Left lung (tissue), 4 donors: ENCODE measurements at regions not wholly inside any gene's neighbourhood (a gene's known extent, or its start where the extent isn't known, plus 50 kb on each side); places are given as distances from the start of the nearest gene placed in this dataset.

Source experiments
- ATAC-seq: fragments of 200-7000 bp; cut with Tn5 transposase; one replicate; pipeline ENCODE4 v1.9.1; 2020; ENCODE audit warnings: moderate library complexity
- DNase-seq, 4 donors: peaks; one replicate each; pipeline ENCODE4 v3.0.0-alpha.2; 2013 to 2020
- H3K27ac ChIP-seq, 2 donors: fragments of 200-600 bp; sonication (generic) in 1 of 2; one replicate each; pipeline versions ENCODE4 v1.5.0 to v1.8.0; 2020 to 2021
- H3K27me3 ChIP-seq, 2 donors: fragments of 200-600 bp; sonication (generic) in 1 of 2; one replicate each; pipeline versions ENCODE4 v1.5.0 to v1.8.0; 2020 to 2021
- H3K36me3 ChIP-seq, 2 donors: fragments of 200-600 bp; sonication (generic) in 1 of 2; one replicate each; pipeline versions ENCODE4 v1.5.0 to v1.8.0; 2020 to 2021
- H3K4me1 ChIP-seq, 2 donors: fragments of 200-600 bp; one replicate each; pipeline ENCODE4 v1.8.0; 2021
- H3K4me3 ChIP-seq, 2 donors: fragments of 200-600 bp; sonication (generic) in 1 of 2; one replicate each; pipeline versions ENCODE4 v1.5.0 to v1.8.0; 2020 to 2021; ENCODE audit warnings: mild to moderate bottlenecking in 1 of 2
- H3K9me3 ChIP-seq, 2 donors: fragments of 200-600 bp; sonication (generic) in 1 of 2; one replicate each; pipeline versions ENCODE4 v1.5.0 to v1.8.0; 2020 to 2021
- CTCF ChIP-seq, 2 donors: fragments of 200-600 bp; sonication (generic) in 1 of 2; IDR thresholded peaks; one replicate each; pipeline versions ENCODE4 v1.5.0 to v1.8.0; 2021; ENCODE audit warnings: antibody characterized with exemption in 2 of 2
- intact Hi-C, 2 donors: fragments of 100-400 bp; cut with DNase I; formaldehyde crosslinking; loops; one replicate each; pipeline versions ENCODE4 v1.11.2 to v1.14.2; 2022
- donor health status: DM: no; HTN: yes; CAD: no.
- donor health status: DM: no; HTN: no; CAD: no.

GRCh38 chr1:79815115-79815514, 808.6 kb upstream of the ADGRL4 start:
- Histone ChIP-seq H3K27ac (no peak overlapping the region), H3K4me3 (no peak overlapping the region), H3K36me3 (no peaks in the 10 kb centered on the region), H3K4me1 (no peaks in the 10 kb centered on the region), H3K27me3 (no peaks in the 10 kb centered on the region), H3K9me3 (peaks cover 0 to 2% of the 10 kb centered on the region in 2 donors)
- ATAC-seq (no peak), DNase-seq (no peak)
- TF ChIP-seq CTCF (IDR thresholded peaks at IDR 0.05) = no peak
- intact Hi-C loops = no loop called here

DNA sequence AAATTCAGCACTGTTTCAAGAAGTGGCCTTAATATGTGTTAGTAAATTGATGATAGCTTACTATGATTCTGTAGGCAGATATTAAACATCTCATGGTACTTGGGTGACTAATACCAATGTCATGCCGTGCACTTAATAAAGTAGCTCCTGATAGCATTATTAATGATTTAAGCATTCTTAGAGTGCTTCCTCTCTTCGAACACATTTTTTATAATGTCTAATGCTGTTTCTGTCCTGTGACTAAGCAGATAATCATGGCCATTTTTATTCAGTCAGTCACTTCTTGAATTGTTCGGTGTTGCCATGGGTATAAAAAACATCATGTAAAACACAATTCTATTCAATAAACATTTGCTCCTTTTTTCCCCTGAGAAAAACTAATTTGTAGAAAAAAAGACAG, 804.6 kb upstream of the ADGRL4 start:
- no peaks in the 10 kb centered on the region for H3K27me3 ChIP-seq
- H3K4me3 ChIP-seq = no peak overlapping the region
- H3K27ac ChIP-seq = no peak overlapping the region
- TF ChIP-seq CTCF (IDR thresholded peaks at IDR 0.05) = no peak
- H3K4me1 ChIP-seq = no peaks in the 10 kb centered on the region
- intact Hi-C loops = no loop called here
- ATAC-seq = no peak
- H3K9me3 ChIP-seq = peaks cover 0 to 14% of the 10 kb centered on the region in 2 donors
- H3K36me3 ChIP-seq = no peaks in the 10 kb centered on the region
- DNase-seq = no peak

- no peak for ATAC-seq
- H3K4me1 ChIP-seq = no peaks in the 10 kb centered on the region
- no peak overlapping the region for H3K4me3 ChIP-seq
- H3K27ac ChIP-seq = no peak overlapping the region
- DNase-seq = no peak
- no peaks in the 10 kb centered on the region for H3K36me3 ChIP-seq
- H3K27me3 ChIP-seq = no peaks in the 10 kb centered on the region
- peaks cover 0 to 14% of the 10 kb centered on the region in 2 donors for H3K9me3 ChIP-seq
- intact Hi-C loops = no loop called here
- TF ChIP-seq CTCF (IDR thresholded peaks at IDR 0.05) = no peak
Measured at GRCh38 chr1:79808816-79809475, 802.4 kb upstream of the ADGRL4 start.

GRCh38 chr1:79807816-79808215, 801.3 kb upstream of the ADGRL4 start:
- DNase-seq (no peak), ATAC-seq (no peak)

GRCh38 chr1:79797487-79797886, 791.0 kb upstream of the ADGRL4 start:
- no peak for DNase-seq
- no peak overlapping the region for H3K4me3 ChIP-seq
- ATAC-seq = no peak
- no peak for TF ChIP-seq CTCF (IDR thresholded peaks at IDR 0.05)
- no peaks in the 10 kb centered on the region for H3K4me1 ChIP-seq
- H3K27ac ChIP-seq = no peak overlapping the region
- no peaks in the 10 kb centered on the region for H3K27me3 ChIP-seq
- H3K36me3 ChIP-seq = no peaks in the 10 kb centered on the region
- intact Hi-C loops = no loop called here
- H3K9me3 ChIP-seq = peaks cover 0 to 16% of the 10 kb centered on the region in 2 donors

More at GRCh38 chr1:79807816-79808215, 801.3 kb upstream of the ADGRL4 start:
- Histone ChIP-seq H3K9me3 (peaks cover 0 to 14% of the 10 kb centered on the region in 2 donors), H3K4me3 (no peak overlapping the region), H3K27me3 (no peaks in the 10 kb centered on the region), H3K27ac (no peak overlapping the region), H3K4me1 (no peaks in the 10 kb centered on the region), H3K36me3 (no peaks in the 10 kb centered on the region)
- no peak for TF ChIP-seq CTCF (IDR thresholded peaks at IDR 0.05)
- intact Hi-C loops = no loop called here
